ENCODE measurements at regions not wholly inside any gene's neighbourhood (a gene's known extent, or its start where the extent isn't known, plus 50 kb on each side); places are given as distances from the start of the nearest gene placed in this dataset.

GRCh38 chr5:155441849-155442248 lies 428.3 kb downstream of the KIF4B start:
- Mint-ChIP-seq H3K36me3 (ENCODE audit: low read depth) (no peaks in the 10 kb centered on the region), H3K9me3 (peaks cover 9% of the 10 kb centered on the region), H3K27ac (no peak overlapping the region), H3K4me1 (ENCODE audit: low read depth) (no peaks in the 10 kb centered on the region), H3K27me3 (no peaks in the 10 kb centered on the region), H3K4me3 (no peak overlapping the region)
- Histone ChIP-seq H3K27ac (ENCODE audit: low read depth in 1 of 2, low read length in 2 of 2) (no peak overlapping the region), H3K4me1 (ENCODE audit: insufficient read depth, low read length) (no peaks in the 10 kb centered on the region), H3K4me3 (ENCODE audit: low read length) (no peak overlapping the region), H3K9me3 (ENCODE audit: control insufficient read depth in 1 of 2, insufficient read depth in 1 of 2, low read length in 2 of 2) (peaks cover 0 to 4% of the 10 kb centered on the region in 2 experiments), H3K27me3 (ENCODE audit: control insufficient read depth in 1 of 2, insufficient read depth in 2 of 2, low read length in 2 of 2) (no peaks in the 10 kb centered on the region), H3K36me3 (ENCODE audit: insufficient read depth, low read length) (no peaks in the 10 kb centered on the region)
- DNase-seq (no peak), ATAC-seq (ENCODE audit: poor library complexity) (no peak)
- ChIA-PET CTCF (interaction anchor here (0.5 kb wide), 1 partner anchor 934 kb away, joined by 3 read pairs; no protein-coding TSS in a partner anchor), POLR2A (no interaction called here)
- TF ChIP-seq, protein P1, sequence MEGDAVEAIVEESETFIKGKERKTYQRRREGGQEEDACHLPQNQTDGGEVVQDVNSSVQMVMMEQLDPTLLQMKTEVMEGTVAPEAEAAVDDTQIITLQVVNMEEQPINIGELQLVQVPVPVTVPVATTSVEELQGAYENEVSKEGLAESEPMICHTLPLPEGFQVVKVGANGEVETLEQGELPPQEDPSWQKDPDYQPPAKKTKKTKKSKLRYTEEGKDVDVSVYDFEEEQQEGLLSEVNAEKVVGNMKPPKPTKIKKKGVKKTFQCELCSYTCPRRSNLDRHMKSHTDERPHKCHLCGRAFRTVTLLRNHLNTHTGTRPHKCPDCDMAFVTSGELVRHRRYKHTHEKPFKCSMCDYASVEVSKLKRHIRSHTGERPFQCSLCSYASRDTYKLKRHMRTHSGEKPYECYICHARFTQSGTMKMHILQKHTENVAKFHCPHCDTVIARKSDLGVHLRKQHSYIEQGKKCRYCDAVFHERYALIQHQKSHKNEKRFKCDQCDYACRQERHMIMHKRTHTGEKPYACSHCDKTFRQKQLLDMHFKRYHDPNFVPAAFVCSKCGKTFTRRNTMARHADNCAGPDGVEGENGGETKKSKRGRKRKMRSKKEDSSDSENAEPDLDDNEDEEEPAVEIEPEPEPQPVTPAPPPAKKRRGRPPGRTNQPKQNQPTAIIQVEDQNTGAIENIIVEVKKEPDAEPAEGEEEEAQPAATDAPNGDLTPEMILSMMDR (IDR thresholded peaks at IDR 0.05) = no peak
- intact Hi-C loops (cut with DNase I, micrococcal nuclease) = no loop called here

DNA sequence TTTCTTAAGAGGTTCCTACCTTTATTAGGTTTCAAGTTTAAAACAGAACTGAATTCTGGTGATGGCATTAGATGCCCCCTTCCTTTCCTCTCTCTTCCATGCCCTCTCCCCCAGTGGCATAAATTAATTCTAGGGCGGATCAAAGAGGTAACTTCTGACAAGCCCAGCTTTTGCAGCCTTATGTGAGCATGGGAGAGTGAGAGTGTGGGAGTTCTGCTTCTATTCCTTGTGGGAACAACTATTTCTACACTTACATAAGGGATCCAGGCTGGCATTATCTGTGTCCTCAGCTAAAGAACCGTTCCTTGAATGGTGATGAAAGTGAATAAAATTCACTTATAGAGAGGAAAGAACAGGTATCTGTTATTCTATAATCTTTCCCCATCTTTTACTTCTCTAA lies 437.6 kb downstream of the KIF4B start:
- Histone ChIP-seq H3K4me1 (ENCODE audit: insufficient read depth, low read length) (no peaks in the 10 kb centered on the region), H3K9me3 (ENCODE audit: control insufficient read depth in 1 of 2, insufficient read depth in 1 of 2, low read length in 2 of 2) (peaks cover 0 to 8% of the 10 kb centered on the region in 2 experiments), H3K27me3 (ENCODE audit: control insufficient read depth in 1 of 2, insufficient read depth in 2 of 2, low read length in 2 of 2) (no peaks in the 10 kb centered on the region), H3K4me3 (ENCODE audit: low read length) (no peak overlapping the region), H3K36me3 (ENCODE audit: insufficient read depth, low read length) (no peaks in the 10 kb centered on the region), H3K27ac (ENCODE audit: low read depth in 1 of 2, low read length in 2 of 2) (no peak overlapping the region)
- H3K9me3 Mint-ChIP-seq = peaks cover 5% of the 10 kb centered on the region
- no peaks in the 10 kb centered on the region for H3K4me1 Mint-ChIP-seq (ENCODE audit: low read depth)
- TF ChIP-seq, protein P1 (IDR thresholded peaks at IDR 0.05) = no peak
- ATAC-seq (ENCODE audit: poor library complexity) = no peak
- POLR2A ChIA-PET = no interaction called here
- DNase-seq = no peak
- H3K4me3 Mint-ChIP-seq = no peak overlapping the region
- no peak overlapping the region for H3K27ac Mint-ChIP-seq
- intact Hi-C loops (cut with DNase I, micrococcal nuclease) = no loop called here
- CTCF ChIA-PET = no interaction called here
- H3K36me3 Mint-ChIP-seq (ENCODE audit: low read depth) = no peaks in the 10 kb centered on the region
- H3K27me3 Mint-ChIP-seq = no peaks in the 10 kb centered on the region

- ATAC-seq (ENCODE audit: poor library complexity) = no peak
- peaks cover 2% of the 10 kb centered on the region for H3K9me3 Mint-ChIP-seq
- CTCF ChIA-PET = no interaction called here
These were observed 442.4 kb downstream of the KIF4B start for GRCh38 chr5:155455791-155456514.

More at GRCh38 chr5:155455791-155456514, 442.4 kb downstream of the KIF4B start:
- POLR2A ChIA-PET = no interaction called here
- no peak for DNase-seq
- Mint-ChIP-seq H3K36me3 (ENCODE audit: low read depth) (no peaks in the 10 kb centered on the region), H3K4me1 (ENCODE audit: low read depth) (no peaks in the 10 kb centered on the region), H3K27ac (no peak overlapping the region), H3K4me3 (no peak overlapping the region), H3K27me3 (no peaks in the 10 kb centered on the region)
- intact Hi-C loops (cut with DNase I, micrococcal nuclease) = no loop called here
- no peaks in the 10 kb centered on the region for H3K27me3 ChIP-seq (ENCODE audit: control insufficient read depth in 1 of 2, insufficient read depth in 2 of 2, low read length in 2 of 2)
- TF ChIP-seq, protein P1 (IDR thresholded peaks at IDR 0.05) = no peak
- no peak overlapping the region for H3K4me3 ChIP-seq (ENCODE audit: low read length)
- no peak overlapping the region for H3K27ac ChIP-seq (ENCODE audit: low read depth in 1 of 2, low read length in 2 of 2)
- H3K36me3 ChIP-seq (ENCODE audit: insufficient read depth, low read length) = no peaks in the 10 kb centered on the region
- no peaks in the 10 kb centered on the region for H3K9me3 ChIP-seq (ENCODE audit: control insufficient read depth in 1 of 2, insufficient read depth in 1 of 2, low read length in 2 of 2)
- H3K4me1 ChIP-seq (ENCODE audit: insufficient read depth, low read length) = no peaks in the 10 kb centered on the region
